Type B pancreatic cell (in vitro differentiated cells): ENCODE measurements at regions not wholly inside any gene's neighbourhood (a gene's known extent, or its start where the extent isn't known, plus 50 kb on each side); places are given as distances from the start of the nearest gene placed in this dataset.

Experiments
- DNase-seq: peaks from one replicate; pipeline ENCODE4 v3.0.0; 2021; ENCODE audit warnings: mixed read lengths; ENCODE audit not compliant: unreplicated experiment; ENCODE audit errors: extremely low spot score
- H3K27ac Mint-ChIP-seq: 2 replicates; pipeline ENCODE4 v1.8.0; 2021; ENCODE audit warnings: mild to moderate bottlenecking, mixed read lengths
- H3K27me3 Mint-ChIP-seq: 2 replicates; pipeline ENCODE4 v1.8.0; 2021; ENCODE audit warnings: mixed read lengths
- H3K36me3 Mint-ChIP-seq: 2 replicates; pipeline ENCODE4 v1.8.0; 2021; ENCODE audit warnings: mixed read lengths
- H3K4me1 Mint-ChIP-seq: one replicate; pipeline ENCODE4 v1.8.0; 2021; ENCODE audit warnings: mixed read lengths; ENCODE audit not compliant: unreplicated experiment
- H3K4me3 Mint-ChIP-seq: 2 replicates; pipeline ENCODE4 v1.8.0; 2021; ENCODE audit warnings: mild to moderate bottlenecking, mixed read lengths
- H3K9me3 Mint-ChIP-seq: 2 replicates; pipeline ENCODE4 v1.8.0; 2021; ENCODE audit warnings: mixed read lengths
- TF ChIP-seq, protein P1 (sequence below): fragments of 200-600 bp; sonication (generic); conservative IDR thresholded peaks from 2 replicates; pipeline ENCODE4 v1.5.0; 2021; ENCODE audit warnings: antibody characterized with exemption, mild to moderate bottlenecking

DNA sequence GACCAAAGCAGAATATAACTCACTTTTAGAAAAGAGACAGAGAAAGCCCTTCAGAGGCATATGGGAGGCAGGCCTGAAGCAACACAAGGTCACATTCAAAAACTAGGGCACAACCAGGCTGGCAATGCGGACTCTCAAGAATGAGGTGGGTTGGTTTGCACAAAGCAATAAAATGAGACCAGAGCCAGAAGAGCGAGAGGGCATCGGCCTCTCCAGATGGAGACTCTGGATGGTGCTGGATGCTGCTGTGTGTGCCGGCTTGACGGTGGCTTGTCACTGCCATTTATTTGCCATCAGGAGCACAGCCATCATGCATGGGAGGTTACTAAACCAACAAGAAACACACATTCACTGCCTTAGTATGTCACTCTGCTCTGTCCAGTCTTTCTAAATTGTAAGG is 649.4 kb downstream of the DIAPH3 start:
- TF ChIP-seq, protein P1, sequence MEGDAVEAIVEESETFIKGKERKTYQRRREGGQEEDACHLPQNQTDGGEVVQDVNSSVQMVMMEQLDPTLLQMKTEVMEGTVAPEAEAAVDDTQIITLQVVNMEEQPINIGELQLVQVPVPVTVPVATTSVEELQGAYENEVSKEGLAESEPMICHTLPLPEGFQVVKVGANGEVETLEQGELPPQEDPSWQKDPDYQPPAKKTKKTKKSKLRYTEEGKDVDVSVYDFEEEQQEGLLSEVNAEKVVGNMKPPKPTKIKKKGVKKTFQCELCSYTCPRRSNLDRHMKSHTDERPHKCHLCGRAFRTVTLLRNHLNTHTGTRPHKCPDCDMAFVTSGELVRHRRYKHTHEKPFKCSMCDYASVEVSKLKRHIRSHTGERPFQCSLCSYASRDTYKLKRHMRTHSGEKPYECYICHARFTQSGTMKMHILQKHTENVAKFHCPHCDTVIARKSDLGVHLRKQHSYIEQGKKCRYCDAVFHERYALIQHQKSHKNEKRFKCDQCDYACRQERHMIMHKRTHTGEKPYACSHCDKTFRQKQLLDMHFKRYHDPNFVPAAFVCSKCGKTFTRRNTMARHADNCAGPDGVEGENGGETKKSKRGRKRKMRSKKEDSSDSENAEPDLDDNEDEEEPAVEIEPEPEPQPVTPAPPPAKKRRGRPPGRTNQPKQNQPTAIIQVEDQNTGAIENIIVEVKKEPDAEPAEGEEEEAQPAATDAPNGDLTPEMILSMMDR = no peak
- H3K4me3 Mint-ChIP-seq = no peak overlapping the region
- no peaks in the 10 kb centered on the region for H3K4me1 Mint-ChIP-seq
- no peaks in the 10 kb centered on the region for H3K36me3 Mint-ChIP-seq
- peaks cover 4% of the 10 kb centered on the region for H3K27me3 Mint-ChIP-seq
- DNase-seq = no peak
- no peak overlapping the region for H3K27ac Mint-ChIP-seq
- H3K9me3 Mint-ChIP-seq = no peaks in the 10 kb centered on the region

DNA sequence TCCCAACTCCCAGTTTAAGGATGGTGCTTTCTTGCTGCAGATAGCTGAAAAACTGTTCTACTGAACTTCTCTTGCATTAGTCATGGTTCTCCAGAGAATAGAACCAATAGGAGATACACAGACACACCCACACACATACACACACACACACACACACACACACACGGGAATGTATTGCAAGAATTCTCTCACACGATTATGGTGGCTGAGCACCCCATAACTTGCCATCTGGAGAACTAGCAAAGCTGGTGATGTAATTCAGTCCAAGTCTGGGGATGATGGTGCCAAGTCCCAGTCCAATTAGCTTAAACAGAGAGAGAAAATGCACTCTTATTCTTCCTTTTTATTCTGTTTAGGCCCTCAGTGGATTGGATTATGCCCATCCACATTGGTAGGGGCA is 643.9 kb downstream of the DIAPH3 start:
- H3K27ac Mint-ChIP-seq = no peak overlapping the region
- TF ChIP-seq, protein P1 = no peak
- no peak for DNase-seq
- H3K4me1 Mint-ChIP-seq = no peaks in the 10 kb centered on the region
- no peak overlapping the region for H3K4me3 Mint-ChIP-seq
- H3K9me3 Mint-ChIP-seq = no peaks in the 10 kb centered on the region
- no peaks in the 10 kb centered on the region for H3K27me3 Mint-ChIP-seq
- H3K36me3 Mint-ChIP-seq = no peaks in the 10 kb centered on the region

DNA sequence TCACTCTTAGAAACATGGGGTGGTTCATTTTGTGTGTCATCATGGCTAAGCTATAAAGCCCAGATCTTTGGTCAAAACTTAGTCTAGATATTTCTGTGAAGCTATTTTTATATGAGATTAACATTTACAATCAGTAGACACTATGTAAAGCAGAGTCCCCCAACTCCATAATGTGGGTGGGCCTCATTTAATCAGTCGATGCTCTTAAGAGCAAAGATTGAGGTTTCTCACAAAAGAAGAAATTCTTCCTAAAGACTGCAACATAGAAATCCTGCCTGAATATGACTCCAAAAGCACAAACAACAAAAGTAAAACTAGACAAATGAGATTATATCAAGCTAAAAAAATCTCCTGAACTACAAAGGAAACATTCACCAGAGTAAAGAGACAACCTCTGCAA is 642.2 kb downstream of the DIAPH3 start:
- Mint-ChIP-seq H3K9me3 (no peaks in the 10 kb centered on the region), H3K4me1 (no peaks in the 10 kb centered on the region)
- no peak for DNase-seq

DNA sequence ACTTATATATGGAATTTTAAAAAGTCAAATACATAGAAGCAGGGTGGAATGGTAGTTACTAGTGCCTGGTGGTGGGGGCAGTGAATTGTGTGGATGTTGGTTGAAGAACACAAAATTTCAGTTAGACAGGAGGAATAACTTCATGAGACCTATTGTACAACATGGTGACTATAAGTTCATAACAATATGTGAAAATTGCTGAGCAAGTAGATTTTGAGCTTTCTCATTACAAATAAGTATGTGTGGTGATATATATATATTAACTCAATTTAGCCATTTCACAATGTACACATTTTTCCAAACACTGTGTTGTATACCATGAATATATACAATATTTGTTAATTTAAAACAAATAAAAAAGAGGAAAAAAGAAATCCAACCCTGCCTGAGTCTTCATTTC is 641.1 kb downstream of the DIAPH3 start:
- DNase-seq = no peak
- Mint-ChIP-seq H3K27ac (no peak overlapping the region), H3K4me3 (no peak overlapping the region), H3K27me3 (no peaks in the 10 kb centered on the region), H3K9me3 (no peaks in the 10 kb centered on the region), H3K4me1 (peaks cover 5% of the 10 kb centered on the region), H3K36me3 (no peaks in the 10 kb centered on the region)
- TF ChIP-seq, protein P1 = no peak

More for the DNA sequence above, 642.2 kb downstream of the DIAPH3 start:
- Mint-ChIP-seq H3K36me3 (no peaks in the 10 kb centered on the region), H3K27ac (no peak overlapping the region), H3K4me3 (no peak overlapping the region), H3K27me3 (no peaks in the 10 kb centered on the region)
- TF ChIP-seq, protein P1 = no peak

DNA sequence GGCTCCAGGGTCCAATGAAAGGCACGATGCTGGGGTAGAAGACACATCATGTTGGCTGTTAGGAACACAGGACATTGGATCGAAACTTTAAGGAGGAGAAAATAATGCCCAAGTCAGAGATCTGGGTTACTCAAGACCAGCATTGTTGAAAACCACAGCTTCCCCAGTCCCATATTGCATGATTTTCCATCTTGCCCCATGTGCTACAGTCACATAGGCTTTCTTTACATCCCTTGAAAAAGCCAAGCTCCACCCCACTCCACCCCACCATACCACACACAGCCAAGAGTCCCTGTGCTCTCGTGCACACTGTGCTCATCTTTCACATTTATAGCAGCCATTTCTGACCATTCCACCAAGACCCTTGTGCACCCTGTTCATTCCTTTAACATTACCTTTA is 636.2 kb downstream of the DIAPH3 start:
- DNase-seq = no peak
- no peaks in the 10 kb centered on the region for H3K27me3 Mint-ChIP-seq
- no peak overlapping the region for H3K27ac Mint-ChIP-seq
- TF ChIP-seq, protein P1 = no peak
- peaks cover 23% of the 10 kb centered on the region for H3K4me1 Mint-ChIP-seq
- H3K9me3 Mint-ChIP-seq = no peaks in the 10 kb centered on the region
- H3K4me3 Mint-ChIP-seq = no peak overlapping the region
- no peaks in the 10 kb centered on the region for H3K36me3 Mint-ChIP-seq

DNA sequence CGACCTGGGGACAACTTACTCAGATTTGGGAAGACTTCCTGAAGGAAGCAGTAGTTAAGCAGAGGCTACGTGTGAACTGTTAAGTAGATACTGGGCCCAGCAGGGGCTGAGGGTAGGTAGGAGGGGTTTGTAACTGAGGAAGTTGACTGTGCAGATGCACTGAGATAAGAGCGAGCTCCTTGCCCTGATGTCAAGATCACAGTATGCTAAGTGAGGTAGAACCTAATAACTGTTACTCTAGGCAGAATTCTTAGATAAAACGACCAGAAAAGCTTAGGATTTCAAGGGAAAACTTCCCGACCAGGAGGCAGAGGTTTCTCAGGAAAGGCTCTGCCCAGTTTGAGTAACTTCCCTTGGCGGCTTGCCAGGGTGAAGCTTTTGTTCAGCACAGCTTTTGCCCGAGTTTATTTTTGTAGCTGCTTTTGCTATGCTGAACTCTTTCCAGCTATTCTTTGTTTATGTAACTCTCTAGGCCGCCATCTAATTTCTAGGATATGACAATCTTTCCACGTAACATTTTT is 632.1 kb downstream of the DIAPH3 start:
- H3K27me3 Mint-ChIP-seq = no peaks in the 10 kb centered on the region

More for the DNA sequence above, 632.1 kb downstream of the DIAPH3 start:
- Mint-ChIP-seq H3K36me3 (no peaks in the 10 kb centered on the region), H3K4me1 (peaks cover 23% of the 10 kb centered on the region), H3K9me3 (no peaks in the 10 kb centered on the region), H3K4me3 (peak overlapping the region; percentile 38), H3K27ac (peak overlapping the region; percentile 57)
- TF ChIP-seq, protein P1 = no peak
- DNase-seq = no peak
